D341Med (cell line): ENCODE measurements at regions not wholly inside any gene's neighbourhood (a gene's known extent, or its start where the extent isn't known, plus 50 kb on each side); places are given as distances from the start of the nearest gene placed in this dataset.
A peak's percentile ranks its signal among the peaks of the same experiment; 100 is the strongest.

Source experiments
- DNase-seq: peaks from one replicate; pipeline ENCODE4 v3.0.0; 2012; ENCODE audit warnings: low spot score

- DNase-seq = no peak
Measured at GRCh38 chr22:48746789-48747425, 1080.8 kb downstream of the BRD1 start.

DNA sequence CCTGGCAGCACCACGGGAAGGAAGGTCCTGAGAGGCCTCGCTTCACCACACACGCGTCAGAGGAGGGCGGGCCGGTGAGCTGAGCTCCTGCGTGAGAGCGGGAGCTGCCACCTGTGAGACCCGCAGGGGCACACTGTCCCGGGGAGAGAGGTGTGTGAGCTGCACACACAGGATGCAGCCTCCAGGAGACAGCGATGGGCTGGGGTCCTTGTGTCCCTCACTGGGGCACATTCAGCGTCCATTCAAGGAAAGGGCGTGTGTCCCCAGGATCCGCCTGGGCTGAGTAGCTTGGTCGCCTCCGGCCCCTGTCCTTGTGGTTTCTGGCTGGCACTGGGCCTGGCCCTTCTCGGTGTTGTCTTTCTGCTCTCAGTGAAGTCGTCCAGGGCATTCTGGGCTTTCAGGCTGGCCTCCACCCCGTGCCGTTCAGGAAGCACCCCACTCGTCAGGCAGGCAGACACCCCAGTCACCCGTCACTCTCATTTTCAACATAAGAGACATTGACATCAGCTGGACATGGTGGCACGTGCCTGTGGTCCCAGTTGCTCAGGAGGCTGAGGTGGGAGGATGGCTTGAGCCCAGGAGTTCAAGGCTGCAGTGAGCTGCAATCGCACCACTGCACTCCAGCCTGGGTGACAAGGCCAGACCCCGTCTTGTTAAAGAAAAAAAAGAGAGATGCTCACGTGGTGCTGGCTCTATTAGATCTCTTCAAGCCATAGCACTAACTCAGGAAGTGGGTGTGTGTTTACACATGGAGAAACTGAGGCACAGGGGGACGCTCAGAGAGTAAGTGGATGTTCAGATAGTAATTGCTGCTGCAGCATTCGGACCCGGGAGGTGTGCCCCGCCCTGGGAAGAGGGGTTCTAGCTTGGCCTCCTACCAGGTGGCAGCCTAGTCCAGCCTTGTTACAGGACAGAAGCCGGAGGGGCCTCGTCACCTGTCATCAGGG lies 1081.6 kb downstream of the BRD1 start:
- peak; percentile 17 for DNase-seq

DNA sequence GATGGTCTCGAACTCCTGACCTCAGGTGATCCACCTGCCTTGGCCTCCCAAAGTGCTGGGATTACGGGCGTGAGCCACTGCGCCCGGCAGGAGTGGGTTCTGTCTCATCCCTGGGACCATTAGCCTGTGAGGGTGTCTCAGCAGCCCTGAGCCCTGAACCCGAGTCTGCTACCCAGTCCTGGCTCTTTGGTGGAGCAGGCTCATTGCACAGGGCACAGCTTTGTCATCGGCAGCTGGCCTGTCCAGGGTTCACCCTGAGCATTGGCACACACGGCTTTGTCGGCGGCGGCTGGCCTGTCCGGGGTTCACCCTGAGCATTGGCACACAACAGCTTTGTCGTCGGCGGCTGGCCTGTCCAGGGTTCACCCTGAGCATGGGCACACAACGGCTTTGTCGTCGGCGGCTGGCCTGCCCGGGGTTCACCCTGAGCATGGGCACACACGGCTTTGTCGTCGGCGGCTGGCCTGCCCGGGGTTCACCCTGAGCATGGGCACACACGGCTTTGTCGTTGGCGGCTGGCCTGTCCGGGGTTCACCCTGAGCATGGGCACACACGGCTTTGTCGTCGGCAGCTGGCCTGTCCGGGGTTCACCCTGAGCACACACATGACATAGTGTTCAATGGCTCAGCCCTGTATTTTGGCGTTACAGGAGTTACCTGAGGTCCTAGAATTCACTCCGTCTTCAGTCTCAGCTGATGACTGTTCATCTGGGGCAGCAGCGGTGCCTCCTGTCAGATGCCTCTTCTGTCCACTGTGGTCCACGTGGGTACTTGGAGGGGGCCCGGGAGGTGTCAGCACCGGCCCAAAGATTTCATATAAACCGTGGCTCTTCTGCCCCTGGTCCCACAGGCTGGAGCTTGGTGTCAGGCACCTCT lies 1082.5 kb downstream of the BRD1 start:
- no peak for DNase-seq

DNA sequence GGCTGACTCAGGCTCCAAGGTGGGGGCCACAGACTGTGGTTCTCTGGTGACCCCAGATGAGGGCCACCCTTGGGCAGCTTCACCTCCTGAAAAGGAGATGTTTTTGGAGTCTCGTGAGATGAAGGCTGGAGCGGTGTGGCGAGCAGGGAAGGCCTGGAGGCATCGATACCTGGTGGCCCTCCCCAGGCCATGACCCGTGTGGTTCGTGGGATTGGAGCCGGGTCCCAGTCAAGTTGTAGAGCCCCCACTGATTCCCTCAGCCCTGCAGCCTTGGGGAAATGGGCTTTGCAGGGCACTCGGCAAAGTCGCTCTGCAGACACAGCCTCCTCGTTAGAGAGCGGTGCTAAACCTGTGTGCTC lies 1083.4 kb downstream of the BRD1 start:
- no peak for DNase-seq

DNA sequence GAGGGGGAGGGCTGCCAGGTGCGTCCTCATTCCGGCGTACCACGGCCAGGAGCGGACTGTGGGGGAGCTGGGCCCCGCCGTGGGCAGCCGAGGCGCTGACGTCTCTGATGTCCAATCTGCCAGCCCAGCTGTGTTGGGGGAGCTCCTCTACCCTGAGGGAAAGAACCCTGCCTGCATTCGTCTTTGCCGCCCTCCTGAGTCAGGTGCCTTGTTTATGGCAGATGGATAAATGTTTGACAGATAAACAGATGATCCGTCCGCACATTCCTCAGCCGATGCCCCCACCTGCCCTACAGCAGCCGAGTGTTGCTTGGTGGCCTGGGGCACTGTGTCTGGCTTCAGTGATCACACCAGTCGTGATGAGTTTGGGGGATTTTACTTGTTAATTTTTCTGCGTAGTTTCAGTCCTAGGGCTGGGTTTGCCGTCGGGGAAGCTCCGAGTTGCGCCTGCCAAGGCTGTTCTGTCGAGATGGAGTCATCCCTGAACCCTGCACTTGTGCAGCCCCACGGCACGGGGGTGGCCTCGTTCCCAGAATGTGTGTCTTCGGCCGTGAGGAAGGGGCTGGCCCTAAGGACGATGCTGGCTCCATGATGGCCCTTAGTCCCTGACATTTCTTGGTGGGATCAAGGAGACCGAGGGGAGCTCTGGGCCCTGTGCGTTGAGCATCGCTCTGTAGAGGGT lies 1083.9 kb downstream of the BRD1 start:
- DNase-seq = peak; percentile 9

DNA sequence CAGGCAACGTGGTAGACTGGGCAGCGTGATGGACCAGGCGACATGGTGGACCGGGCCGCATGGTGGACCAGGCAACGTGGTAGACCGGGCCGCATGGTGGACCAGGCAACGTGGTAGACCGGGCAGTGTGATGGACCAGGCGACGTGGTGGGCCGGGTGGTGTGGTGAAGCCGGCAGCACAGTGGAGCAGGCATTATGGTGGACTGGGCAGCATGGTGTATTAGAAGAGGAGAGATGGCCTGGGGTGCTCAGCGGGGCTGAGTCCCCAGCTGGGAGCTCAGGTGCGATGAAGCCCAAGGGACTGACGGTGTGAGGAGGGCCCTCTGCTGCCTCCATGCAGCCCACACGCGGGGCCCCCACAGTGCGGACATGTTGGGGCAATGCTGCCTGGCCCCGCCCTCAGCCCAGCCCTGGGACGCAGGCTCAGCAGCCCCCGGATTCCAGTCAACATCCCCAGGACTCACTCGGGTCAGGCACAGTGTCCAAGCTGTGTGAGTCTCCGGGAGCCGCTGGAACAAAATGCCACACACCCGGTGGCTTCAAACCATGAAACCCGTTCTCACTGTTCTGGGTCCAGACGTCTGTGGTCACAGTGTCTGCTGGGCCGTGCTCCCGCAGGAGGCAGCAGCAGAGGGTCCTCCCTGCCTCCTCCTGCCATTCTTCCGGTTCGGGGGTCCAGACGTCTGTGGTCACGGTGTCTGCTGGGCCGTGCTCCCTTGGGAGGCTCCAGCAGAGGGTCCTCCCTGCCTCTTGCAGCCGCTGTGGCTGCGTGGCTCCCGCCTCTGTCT lies 1084.9 kb downstream of the BRD1 start:
- peak; percentile 17 for DNase-seq

DNA sequence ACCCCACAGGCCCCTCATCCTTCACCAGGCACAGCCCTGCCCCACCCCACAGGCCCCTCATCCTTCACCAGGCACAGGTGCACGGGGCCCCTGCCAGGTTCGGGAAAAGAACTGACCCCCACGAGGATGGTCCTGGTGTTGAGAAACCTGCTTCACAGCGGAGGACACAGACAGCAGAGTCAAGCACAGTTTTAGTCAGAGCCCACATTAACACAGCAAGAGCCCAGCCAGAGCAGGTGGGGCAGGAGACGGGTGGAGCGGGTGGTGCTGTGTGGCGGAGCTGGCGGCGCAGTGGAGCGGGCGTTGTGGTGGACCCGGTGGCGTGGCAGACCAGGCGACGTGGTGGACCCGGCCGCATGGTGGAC lies 1085.5 kb downstream of the BRD1 start:
- no peak for DNase-seq

DNA sequence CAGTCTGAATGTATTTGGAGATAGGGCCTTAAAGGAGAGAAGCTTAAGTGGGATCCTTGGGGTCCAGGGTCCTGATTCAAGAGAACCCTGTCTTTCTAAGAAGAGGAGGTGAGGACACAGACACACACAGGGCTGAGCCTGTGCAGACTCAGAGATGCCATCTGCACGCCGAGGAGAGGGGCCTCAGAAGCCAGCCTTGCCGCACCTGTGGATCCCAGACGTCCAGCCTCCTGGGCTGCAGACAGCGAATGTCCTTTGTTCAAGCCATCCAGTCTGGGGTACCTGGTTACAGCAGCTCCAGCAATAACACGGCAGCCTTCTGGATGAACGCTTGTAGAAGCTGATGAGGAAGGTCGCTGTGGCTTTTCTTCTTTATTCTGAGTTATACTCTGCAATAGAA lies 1086.1 kb downstream of the BRD1 start:
- no peak for DNase-seq

GRCh38 chr22:48740731-48741405 lies 1086.8 kb downstream of the BRD1 start:
- no peak for DNase-seq

DNA sequence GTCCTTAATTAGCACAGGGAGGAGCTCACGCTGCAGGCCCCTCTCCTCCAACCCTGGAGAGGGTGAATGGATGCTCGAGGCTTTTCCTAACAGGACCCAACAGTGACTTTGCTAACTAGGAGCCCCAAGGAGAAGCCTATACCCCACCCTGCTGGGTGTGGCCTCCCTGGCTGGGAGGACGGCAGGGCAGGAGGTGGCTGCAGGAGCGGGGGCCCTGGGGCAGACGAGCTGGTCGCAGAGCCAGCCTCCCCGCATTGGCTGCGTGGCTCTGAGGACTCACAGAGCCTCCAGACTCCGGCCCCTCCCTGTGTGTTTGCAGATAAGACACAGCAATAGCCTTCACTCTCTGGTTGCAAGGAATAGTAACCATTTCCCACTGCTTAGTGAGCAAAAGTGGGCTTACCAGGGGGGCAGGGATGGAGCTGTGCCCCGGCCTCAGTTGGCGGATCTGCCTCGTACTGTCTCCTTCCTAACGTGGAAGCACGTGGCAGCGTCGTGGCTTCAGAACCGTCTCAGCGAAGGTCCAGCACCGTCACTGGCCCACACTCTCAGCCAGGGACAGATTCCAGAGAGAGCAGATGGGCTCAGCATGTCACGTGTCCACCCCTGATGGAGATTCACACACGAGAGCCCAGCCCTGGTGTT lies 1087.5 kb downstream of the BRD1 start:
- DNase-seq = no peak

- no peak for DNase-seq
Measured at GRCh38 chr22:48739348-48740085, 1088.2 kb downstream of the BRD1 start.

- no peak for DNase-seq
Measured at GRCh38 chr22:48738204-48738980, 1089.3 kb downstream of the BRD1 start.

- DNase-seq = no peak
Measured at GRCh38 chr22:48737461-48738203, 1090.0 kb downstream of the BRD1 start.

- no peak for DNase-seq
Measured at GRCh38 chr22:48736593-48737460, 1090.8 kb downstream of the BRD1 start.

GRCh38 chr22:48734961-48735360 lies 1092.7 kb downstream of the BRD1 start:
- DNase-seq = no peak

GRCh38 chr22:48734359-48734758 lies 1093.3 kb downstream of the BRD1 start:
- no peak for DNase-seq
